ENCODE measurements at regions not wholly inside any gene's neighbourhood (a gene's known extent, or its start where the extent isn't known, plus 50 kb on each side); places are given as distances from the start of the nearest gene placed in this dataset.

GRCh38 chr18:75158465-75159237 is 50.3 kb downstream of the PTGR3 start:
- intact Hi-C loops (cut with DNase I) = loop anchor here in 1 of 10 donors (5.0 kb wide), 1 partner anchor 86 kb away; no protein-coding TSS in a partner anchor
- Histone ChIP-seq H3K4me3 (no peak overlapping the region), H3K36me3 (no peaks in the 10 kb centered on the region), H3K9me3 (peaks cover 0 to 7% (median 0%) of the 10 kb centered on the region in 11 donors), H3K27ac (no peak overlapping the region), H3K27me3 (no peaks in the 10 kb centered on the region), H3K4me1 (peaks cover 0 to 16% (median 5%) of the 10 kb centered on the region in 9 donors)
- 96 to 97% methylated on average over 24 of the region's 24 CpGs for WGBS, 2 donors
- TF ChIP-seq CTCF (IDR thresholded peaks at IDR 0.05) = no peak
- DNase-seq (no peak), ATAC-seq (no peak)

- intact Hi-C loops (cut with DNase I) = loop anchor here in 1 of 10 donors (5.0 kb wide), 1 partner anchor 86 kb away; no protein-coding TSS in a partner anchor
- no peak for ATAC-seq
- peaks cover 0 to 16% (median 5%) of the 10 kb centered on the region in 9 donors for H3K4me1 ChIP-seq
- TF ChIP-seq CTCF (IDR thresholded peaks at IDR 0.05) = no peak
- H3K36me3 ChIP-seq = no peaks in the 10 kb centered on the region
- no peak overlapping the region for H3K4me3 ChIP-seq
- WGBS, 2 donors = 94% methylated on average over 12 of the region's 12 CpGs
- no peak overlapping the region for H3K27ac ChIP-seq
- H3K9me3 ChIP-seq = peaks cover 0 to 7% (median 0%) of the 10 kb centered on the region in 11 donors
- H3K27me3 ChIP-seq = no peaks in the 10 kb centered on the region
- DNase-seq = no peak
Measured at GRCh38 chr18:75157851-75158250, 51.1 kb downstream of the PTGR3 start.

GRCh38 chr18:75157381-75157780 is 51.6 kb downstream of the PTGR3 start:
- TF ChIP-seq CTCF (IDR thresholded peaks at IDR 0.05) = no peak
- H3K9me3 ChIP-seq = peaks cover 0 to 11% (median 0%) of the 10 kb centered on the region in 11 donors
- H3K27me3 ChIP-seq = no peaks in the 10 kb centered on the region
- ATAC-seq (no peak), DNase-seq (no peak)
- intact Hi-C loops (cut with DNase I) = loop anchor here in 1 of 10 donors (5.0 kb wide), 1 partner anchor 85 kb away; no protein-coding TSS in a partner anchor
- H3K4me1 ChIP-seq = peaks cover 0 to 16% (median 5%) of the 10 kb centered on the region in 9 donors
- no peaks in the 10 kb centered on the region for H3K36me3 ChIP-seq
- no peak overlapping the region for H3K27ac ChIP-seq
- H3K4me3 ChIP-seq = no peak overlapping the region
- 88 to 91% methylated on average over 12 of the region's 12 CpGs for WGBS, 2 donors

GRCh38 chr18:75156831-75157230 is 52.1 kb downstream of the PTGR3 start:
- no peak for ATAC-seq
- no peak for DNase-seq
- no peak for TF ChIP-seq CTCF (IDR thresholded peaks at IDR 0.05)
- H3K36me3 ChIP-seq = no peaks in the 10 kb centered on the region
- intact Hi-C loops (cut with DNase I) = loop anchor here in 1 of 10 donors (5.0 kb wide), 1 partner anchor 85 kb away; no protein-coding TSS in a partner anchor
- 95 to 96% methylated on average over 5 of the region's 5 CpGs for WGBS, 2 donors
- peaks cover 0 to 16% (median 0%) of the 10 kb centered on the region in 11 donors for H3K9me3 ChIP-seq
- no peaks in the 10 kb centered on the region for H3K27me3 ChIP-seq
- no peak overlapping the region for H3K4me3 ChIP-seq
- no peak overlapping the region for H3K27ac ChIP-seq
- peaks cover 0 to 14% (median under 1%) of the 10 kb centered on the region in 9 donors for H3K4me1 ChIP-seq
